Stimulated activated CD8-positive, alpha-beta memory T cell treated with anti-CD3 and anti-CD28 coated beads, Interleukin-15, amount 100 ng/mL, for 48 hours (primary cell): ENCODE measurements at regions not wholly inside any gene's neighbourhood (a gene's known extent, or its start where the extent isn't known, plus 50 kb on each side); places are given as distances from the start of the nearest gene placed in this dataset.

Experiments
- DNase-seq, 2 donors: peaks; one replicate each; pipeline ENCODE4 v3.0.0-alpha.2; 2020; ENCODE audit warnings: low read depth in 2 of 2

DNA sequence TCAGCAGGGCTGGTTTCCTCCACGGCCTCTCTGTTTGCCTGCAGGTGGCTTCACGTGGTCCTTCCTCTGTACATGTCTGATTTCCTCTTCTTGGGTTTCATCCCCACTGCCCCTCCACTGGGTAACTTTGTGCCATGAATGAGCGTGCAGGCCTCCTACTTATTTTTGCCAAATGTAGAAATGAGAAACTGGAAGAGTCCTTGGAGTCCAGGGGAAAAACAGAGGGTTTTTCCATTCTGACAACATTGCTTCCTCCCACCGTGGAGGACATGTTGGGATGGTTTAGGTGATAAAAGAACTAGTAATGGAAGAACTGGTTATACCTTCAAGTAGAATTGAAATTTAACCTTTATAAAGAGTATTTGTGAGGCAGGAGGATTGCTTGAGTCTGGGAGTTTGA lies 699.5 kb downstream of the QKI start:
- no peak for DNase-seq

DNA sequence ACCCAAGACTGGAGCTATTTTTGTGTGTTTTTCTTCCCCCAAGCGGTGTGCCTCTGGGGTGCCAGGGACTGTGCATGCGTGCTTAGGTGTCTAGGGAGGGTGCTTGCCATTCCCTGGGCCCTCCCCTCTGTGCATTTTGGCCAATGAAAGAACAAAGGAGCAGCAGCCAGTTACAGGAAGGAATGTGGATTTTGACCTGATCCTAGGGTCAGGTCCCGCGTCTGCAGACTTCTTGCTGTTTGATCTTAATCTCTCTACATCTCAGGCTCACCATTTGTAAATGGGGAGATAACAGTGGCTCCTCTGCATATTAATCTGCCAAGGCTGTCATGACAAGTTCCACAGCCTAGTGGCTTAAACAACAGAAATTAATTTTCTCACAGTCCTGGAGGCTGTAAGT lies 699.1 kb downstream of the QKI start:
- DNase-seq: no peak

DNA sequence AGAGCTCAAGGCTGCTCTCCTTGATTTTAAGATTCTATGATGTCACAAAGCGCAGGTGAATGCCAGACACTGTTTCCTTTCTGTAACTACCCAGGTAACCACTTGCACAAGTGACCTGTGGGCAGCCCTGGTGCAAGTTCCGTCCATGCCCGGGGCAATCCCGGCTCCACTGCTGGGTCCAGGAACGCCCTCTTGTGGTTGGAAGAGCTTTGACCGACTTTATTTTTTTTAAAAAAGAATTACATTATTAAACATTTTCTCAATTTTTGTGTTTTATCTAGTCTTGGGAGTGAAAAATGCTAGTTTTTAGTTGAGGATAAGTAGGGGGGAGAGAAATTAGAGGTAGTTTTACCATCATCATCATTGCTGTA lies 695.2 kb downstream of the QKI start:
- no peak for DNase-seq

DNA sequence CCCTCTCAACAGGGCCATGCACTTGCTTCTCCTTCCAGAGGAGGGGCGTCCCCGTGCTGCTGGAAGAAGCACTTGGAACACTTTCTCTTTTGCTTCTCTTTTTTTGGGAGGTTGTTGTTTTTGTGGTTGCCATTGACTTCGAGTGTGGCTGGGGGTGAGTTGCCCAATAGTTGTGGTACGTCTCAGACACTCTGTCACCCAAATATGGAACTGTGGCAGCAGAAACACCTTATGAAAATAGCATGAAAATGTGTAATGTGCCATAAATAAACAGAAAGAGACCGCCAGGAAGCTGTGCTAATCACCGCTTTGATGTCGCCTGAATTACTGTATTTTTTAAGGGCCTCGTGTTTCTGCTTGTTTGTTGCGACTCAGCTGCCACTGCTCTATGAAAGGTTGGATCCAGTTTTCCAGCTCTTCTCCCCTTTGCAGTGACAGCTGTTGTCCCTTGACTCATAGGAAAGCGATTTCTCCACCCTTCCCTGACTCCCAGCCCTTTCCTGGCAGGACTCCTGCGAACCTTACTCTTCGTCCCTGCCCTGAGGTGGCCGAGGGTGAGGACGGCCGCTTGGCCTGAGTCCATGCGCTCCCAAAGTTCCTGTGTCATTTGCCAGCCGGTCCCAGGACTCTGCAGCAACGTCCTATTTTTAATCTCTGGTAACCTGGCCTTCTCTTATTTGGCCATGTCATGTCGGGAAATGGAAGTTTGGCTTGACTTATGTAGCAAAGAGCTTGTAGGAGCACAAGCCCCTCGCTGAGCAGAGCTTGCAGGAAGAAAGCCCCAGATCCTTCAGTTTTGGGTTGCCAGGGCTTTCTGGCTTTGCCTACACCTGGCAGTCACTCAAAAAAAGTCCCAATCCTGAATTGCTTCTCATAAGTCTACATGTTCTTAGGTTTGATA lies 694.6 kb downstream of the QKI start:
- DNase-seq: no peak

DNA sequence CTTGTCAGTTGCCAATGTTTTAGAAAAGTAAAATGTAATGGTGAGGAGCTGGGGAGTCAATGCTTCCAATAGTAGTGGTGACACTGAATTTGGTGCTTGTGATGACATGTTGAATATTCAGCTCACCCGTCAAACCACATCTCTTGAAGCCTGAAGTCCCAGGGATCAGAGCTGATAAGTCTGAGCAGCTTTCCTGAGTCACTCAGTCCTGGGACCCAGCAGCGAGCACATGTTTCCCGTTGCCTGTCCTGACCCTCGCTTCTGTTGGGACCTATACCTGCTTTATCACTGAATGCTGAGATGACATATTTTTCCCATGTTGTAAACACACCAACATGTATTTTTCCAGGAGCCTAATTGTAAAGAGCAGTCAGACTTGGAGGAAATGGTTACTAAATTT lies 693.6 kb downstream of the QKI start:
- DNase-seq: no peak

DNA sequence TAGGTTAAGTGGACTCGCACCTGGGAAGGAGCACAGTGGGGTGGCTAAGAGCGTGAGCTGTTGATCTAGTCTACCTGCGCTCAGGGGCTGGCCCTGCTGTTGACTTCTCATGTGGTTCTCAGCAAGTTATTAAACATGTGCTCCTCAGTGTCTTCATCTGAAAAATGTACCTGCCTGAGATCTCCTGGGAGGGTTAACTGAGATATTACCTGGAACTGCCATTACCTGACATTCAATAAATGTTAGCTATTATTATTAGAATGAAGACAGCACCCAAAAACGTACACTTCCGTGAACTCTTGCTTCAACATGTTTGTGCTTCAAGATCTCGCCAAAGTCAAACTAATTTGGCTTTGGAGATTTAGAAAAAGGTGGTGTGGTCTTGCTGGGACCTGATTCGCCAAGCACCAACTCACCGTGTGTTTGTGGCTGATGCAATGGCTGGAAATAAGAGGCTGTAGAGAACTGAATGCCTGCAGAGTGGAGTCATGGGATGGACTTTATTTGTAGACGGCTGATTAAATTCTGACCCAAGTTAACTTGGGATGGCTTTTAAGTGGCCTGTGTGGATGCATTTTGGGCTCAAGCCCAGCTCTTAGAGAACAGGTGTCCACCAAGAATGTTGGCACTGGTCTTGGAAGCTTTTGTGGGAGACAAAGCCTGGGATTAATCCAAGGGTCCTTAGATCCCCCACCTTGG lies 692.9 kb downstream of the QKI start:
- no peak for DNase-seq

DNA sequence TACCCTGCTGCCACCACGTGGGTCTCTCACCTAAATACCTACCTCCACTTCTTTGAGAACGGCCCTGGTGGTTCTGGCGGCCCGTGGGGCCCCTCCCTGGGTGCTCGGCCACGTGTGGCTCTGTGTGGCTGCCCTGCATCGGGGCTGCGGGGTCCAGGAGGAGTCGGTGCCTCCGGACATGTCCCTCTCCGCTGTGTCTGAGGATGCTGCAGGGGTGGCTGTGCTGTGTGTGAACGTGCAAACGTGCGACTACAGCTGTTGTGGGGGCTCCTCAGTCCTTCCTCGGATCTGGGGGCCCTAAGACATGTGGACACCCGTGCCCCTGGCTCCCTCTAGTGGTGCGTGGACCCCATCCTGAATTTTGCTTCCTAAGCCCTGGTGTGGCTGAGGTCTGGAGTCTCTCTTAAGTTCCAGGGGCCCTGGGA lies 691.8 kb downstream of the QKI start:
- DNase-seq: no peak

DNA sequence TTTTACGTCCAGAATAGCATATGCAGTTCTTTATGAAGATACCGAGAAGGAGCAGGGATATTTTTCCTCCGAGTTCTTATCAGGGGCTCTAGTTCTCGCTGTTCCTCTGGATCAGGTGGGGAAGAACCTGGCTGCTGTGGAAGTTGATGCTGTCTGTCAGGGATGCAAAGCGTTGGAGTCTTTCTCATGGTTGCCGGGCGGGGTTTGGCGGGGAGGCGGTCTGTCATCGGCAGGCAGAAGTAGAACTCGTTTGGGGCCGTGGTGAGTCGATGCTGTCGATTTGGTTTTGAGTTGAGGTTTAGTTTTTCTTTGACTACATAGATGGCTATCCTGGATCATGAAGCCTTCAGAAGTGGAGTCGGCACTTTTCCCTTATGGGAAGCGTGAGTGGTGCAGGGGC lies 691.2 kb downstream of the QKI start:
- no peak for DNase-seq

DNA sequence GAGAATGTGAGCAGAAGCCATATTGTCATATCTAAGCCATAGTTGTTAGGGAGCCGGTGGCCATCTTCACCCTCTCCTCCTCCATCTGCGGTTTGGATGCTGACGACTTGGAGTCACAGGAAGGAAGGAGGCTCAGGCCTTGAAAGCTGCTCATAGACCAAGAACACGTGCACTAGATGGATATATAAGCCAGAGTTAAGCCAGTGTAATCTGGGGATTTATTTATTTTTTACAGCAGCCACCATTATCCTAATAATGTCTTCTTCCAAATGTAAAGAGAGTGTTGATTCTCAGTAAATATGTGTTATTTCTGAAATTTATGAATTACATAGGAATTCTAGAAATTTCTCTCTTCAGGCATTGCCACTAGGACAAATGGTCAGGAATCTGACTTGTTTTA lies 689.9 kb downstream of the QKI start:
- DNase-seq: no peak

DNA sequence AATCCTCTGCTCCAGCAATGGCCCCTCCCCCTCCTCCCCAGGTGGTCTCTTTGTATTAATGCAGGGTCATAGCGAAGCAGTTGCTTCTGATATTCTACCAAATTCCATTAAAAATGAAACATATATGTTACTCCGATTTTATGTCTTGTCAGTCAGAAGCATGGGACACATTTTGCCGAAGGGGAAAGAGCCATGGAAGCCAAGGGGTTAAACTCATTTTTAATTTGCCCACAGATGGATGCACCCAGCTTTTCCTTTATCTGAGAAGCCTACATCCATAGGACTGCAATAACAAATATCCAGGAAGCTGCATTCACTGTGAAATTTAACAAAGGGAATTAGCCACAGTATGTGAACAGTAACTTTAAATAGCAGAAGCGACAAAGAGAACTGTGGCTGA lies 688.2 kb downstream of the QKI start:
- no peak for DNase-seq

DNA sequence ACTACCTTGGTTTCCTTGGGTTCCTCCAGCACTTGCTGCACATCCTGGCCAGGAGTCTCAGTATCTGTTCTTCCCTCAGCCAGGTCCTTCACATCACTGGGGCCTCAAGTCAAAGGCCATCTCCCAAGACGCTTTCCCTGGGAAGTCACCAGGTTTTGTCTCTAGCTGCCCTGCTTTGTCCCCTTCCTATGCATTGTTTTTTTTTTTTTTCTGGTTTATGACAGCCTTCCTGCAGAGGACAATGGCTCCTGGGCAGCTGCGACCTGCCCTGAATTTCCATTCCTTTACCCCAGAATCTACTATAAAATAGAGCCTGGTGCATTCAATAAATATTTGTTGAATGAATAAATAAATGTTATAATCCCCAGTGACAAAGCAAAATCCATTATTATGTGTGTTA lies 687.3 kb downstream of the QKI start:
- DNase-seq: no peak

DNA sequence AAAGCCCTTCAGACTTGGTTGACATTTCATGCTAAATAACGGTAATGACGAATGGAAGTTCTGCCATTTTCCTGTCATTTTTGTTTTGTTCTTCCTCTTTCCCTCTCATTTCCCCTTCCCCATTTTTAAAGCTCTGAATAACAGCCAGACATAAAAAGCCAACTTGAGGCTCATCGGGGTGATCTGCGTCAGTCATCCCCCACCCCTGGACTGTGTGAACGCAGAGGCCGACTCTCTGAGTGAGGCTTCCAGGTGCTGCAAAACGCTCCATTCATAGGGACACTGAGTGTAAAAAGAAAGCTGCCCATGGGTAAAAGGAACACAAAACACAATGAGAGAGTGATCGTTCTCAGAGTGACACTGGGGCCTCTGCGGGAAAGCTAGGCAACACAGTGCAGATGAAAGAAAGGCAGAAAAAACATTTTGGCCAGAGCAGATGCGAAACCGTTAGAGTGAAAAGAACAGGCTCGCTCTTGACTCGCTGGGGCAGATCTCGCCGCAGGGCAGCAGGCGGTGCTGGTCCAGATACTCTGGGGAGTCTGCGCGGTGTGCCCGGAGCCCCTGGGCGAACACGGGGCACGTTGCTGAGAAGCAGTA lies 684.8 kb downstream of the QKI start:
- no peak for DNase-seq

DNA sequence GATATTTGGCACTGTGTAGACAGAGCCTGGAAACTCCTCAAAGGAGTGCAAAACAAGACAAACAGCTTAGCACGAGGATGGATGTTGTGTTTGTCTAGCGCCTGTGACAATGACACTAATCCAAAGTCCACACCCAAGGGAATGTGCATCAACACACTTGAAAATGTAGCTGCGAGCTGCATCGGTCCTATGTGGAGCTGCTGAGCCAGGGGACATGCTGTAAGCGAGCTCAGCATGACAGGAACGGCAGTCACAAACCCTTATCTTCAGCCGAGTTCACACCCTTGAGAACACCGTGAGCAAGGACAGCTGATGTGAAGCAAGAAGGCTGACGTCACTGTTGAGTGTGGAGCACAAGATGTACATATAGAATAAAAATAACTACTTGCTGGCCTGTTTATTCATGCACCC lies 684.3 kb downstream of the QKI start:
- no peak for DNase-seq

DNA sequence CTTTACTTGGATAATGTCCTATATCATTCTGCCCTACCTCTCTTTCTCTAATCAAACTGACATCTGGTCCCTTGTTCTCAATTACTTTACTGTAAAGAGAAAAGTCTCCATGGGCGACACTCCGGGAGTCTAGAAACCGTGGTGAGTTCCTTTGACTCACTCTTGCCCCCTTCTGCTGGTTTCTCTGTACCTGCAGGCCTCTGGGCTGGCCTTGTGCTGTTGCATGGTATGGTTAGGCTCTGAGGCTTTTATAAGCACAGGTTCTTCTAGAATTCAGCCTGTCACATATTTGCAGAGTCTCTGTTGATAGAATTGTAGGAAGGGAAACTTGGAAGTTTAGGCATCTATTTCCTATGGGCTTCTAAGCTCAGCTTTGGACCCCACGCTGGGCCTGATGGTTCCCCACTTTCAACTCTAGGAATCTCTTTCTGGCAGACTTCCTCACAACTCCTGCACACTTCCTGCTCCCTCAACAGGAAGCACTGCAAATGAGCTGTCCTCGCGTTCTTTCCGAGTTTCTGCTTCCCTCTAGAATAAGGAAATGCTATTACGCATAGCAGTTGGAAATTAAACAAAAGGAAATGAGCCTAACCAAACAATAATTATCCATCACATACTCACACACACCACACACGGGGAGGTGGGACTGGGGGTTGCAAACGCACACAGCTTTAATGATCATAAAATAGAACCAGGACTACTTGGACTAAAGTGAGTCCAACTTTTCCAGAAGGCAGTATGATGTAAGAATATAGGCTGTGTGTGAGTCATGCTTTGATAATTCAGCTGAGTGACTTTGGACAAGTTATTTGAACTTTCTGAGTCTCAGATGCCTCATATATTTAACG lies 683.3 kb downstream of the QKI start:
- DNase-seq: no peak

DNA sequence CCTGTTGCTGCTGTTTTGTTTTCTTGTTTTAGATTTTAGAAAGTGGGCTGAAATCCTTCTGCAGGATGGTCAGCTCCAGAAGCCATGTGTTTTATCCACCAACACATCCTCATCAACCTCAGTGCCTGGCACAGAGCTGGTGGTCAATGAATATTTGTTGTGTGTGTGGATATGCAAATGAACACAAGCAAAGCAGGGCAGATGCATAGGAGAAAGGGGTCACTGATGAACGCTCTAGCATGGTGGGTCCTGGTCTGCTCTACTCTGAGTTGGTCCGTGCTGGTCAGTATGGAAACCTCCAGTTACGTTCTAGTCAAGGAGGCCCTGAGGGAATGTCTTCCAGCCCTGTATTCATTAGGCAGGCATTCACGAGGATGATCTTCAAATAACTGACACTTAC lies 682.5 kb downstream of the QKI start:
- no peak for DNase-seq

DNA sequence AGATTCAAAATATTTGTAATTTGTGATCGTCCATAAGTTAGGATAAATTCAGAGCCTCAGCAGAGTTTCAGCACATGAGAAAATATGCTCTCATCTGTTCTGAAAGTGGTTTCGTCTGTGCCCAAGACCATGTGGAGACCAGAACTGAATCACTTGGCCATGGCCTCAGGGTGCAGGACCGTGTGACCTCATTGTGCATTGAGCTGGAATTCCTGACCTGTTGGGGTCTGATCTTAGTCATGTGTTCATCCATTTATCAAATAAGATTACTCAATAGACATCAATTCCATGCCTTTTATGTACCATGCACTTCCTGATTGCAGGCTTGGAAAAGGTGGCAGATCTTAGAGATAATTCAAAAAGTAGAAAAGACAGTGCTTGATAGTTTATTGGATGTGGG lies 680.5 kb downstream of the QKI start:
- DNase-seq: no peak

DNA sequence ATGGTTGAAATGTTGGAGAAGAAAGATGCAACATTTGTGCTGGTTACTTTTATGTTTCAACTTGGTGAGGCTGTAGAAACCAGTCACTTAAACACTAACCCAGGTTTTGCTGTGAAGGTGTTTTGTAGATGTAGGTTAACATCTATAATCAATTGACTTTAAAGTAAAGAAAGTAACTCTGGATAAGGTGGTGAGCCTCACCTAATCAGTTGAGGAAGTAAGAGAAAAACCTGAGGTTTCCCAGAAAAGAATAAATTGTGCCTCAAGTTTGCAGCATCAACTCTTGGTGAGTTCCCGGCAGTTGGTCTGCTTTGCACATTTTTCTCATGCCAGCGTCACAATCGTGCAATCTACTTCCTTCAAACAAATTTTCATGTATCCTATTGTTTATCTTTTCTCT lies 673.4 kb downstream of the QKI start:
- no peak for DNase-seq

DNA sequence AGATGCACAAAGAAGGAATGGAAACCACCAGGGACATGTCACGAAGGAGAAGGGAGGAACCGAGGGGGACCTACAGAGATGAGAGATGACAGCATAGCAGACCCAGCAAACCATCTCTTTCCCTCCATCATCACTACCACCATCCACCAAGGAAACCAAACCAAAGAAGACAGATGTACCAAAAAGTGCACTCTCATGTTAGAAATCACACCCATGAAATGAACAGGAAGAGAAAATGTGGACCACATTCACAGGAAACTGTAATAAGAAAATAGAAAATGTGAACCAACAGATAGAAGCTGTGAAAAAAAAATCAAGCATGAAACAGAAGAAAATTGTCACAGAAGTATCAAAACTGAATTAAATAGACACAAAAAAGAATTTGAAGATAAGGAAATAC lies 672.7 kb downstream of the QKI start:
- no peak for DNase-seq

DNA sequence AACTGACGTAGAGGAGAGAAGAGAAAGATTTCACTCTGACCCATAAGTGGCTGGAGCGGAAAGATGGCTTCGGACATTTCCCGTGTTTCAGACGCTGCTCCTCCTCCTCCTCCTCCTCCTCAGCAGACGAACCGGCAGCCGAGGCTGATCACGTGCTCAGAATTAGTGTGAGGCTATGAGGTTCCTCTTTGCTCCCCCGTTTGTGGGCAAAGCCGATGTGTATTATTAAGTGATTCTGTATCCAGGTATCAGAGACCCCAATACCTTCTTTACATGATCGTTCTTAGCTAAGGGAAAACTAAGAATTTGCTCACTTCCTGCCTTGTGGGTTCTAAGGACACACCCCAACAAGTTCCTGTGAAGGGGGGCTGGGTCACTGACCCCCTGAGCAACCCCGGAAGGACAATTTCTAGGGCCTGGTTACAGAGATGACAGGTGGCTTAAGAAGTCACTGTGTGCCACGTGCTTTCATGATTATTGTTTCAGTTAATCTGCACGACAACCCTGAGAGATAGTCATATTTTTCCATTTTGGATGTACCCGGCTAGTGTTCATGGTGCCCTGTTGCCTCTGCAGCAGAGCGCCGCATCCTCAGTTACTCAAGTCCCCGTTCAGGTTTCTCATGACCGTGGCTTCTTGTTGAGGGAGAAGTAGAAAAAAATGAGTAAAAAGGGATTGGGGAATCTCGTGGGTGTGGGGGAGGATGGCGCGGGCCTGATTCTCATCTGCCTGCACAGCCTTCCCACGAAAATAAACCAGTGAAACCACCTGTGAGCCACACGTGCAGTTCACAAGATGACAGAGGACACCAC lies 671.8 kb downstream of the QKI start:
- DNase-seq: no peak

DNA sequence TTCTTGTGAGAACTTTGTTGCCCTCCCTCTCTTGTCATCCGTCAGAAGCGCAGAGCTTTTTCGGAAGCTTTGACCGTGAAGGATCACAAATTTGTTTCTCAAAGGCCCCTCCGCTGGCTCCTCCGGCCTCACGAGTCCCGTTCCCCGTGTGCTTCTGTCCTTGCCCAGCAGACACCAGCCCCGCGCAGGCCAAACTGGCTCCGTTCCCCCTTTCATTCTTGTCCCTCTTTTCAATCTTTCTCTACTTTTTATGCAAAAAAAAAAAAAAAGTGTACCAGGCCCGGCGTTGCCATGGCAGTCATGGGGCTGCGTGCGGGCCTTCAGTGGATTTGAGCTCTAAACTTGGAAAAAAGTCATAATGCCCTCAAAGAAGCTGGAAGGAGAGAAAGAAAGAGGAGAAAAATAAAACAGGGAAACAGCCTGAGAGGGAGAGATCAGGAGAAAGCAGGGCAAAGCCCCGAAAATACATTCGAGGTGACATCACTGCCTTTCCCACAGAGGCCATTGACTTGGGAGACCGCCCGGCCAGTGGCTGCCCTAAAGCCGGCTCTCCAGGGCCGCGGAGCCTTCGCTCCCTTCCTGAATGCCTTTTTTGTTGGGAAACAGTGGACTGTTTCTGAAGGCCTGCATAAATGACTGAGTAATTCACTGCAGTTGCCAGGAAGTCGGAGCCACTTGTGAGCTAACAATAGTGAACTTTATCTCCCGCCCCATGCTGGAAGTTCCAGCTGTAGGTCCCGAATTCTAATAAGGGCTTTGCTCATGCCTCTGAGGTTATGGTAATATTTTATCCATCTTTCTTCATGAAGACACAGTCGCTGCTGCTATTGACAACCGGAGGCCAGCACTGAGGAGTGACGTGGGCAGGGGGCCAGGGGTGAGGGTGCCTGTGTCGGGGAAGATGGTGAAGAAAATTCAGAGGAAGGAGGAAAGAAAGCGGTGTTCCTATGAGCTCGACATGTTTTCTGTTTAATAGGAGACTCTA lies 670.9 kb downstream of the QKI start:
- no peak for DNase-seq
